Dedifferentiated amniotic fluid mesenchymal stem cell (primary cell): ENCODE measurements at regions not wholly inside any gene's neighbourhood (a gene's known extent, or its start where the extent isn't known, plus 50 kb on each side); places are given as distances from the start of the nearest gene placed in this dataset.

Source experiments
- DNase-seq: peaks from one replicate; pipeline ENCODE4 v3.0.0-alpha.2; 2016; ENCODE audit errors: extremely low spot score

- peak; percentile 24 for DNase-seq
These were observed 406.2 kb downstream of the MBD2 start for GRCh38 chr18:53817976-53818950.

- DNase-seq, result no peak
These were observed 424.3 kb downstream of the MBD2 start for GRCh38 chr18:53800171-53800570.

GRCh38 chr18:53799134-53799533 is 425.3 kb downstream of the MBD2 start:
- peak; percentile 67 for DNase-seq

GRCh38 chr18:53798516-53798915 is 426.0 kb downstream of the MBD2 start:
- DNase-seq, result no peak

- DNase-seq, result no peak
These were observed 426.4 kb downstream of the MBD2 start for GRCh38 chr18:53797998-53798495.

- peak; percentile 93 for DNase-seq
These were observed 428.3 kb downstream of the MBD2 start for GRCh38 chr18:53796040-53796729.

GRCh38 chr18:53795610-53796009 is 428.9 kb downstream of the MBD2 start:
- no peak for DNase-seq

GRCh38 chr18:53795061-53795460 is 429.4 kb downstream of the MBD2 start:
- DNase-seq, result no peak

GRCh38 chr18:53792762-53793161 is 431.7 kb downstream of the MBD2 start:
- DNase-seq, result no peak

- peak; percentile 68 for DNase-seq
These were observed 433.7 kb downstream of the MBD2 start for GRCh38 chr18:53790786-53791185.

- no peak for DNase-seq
These were observed 434.9 kb downstream of the MBD2 start for GRCh38 chr18:53789376-53790247.

- no peak for DNase-seq
These were observed 438.7 kb downstream of the MBD2 start for GRCh38 chr18:53785811-53786210.

- DNase-seq, result no peak
These were observed 440.2 kb downstream of the MBD2 start for GRCh38 chr18:53784253-53784652.

GRCh38 chr18:53780666-53781065 is 443.8 kb downstream of the MBD2 start:
- DNase-seq, result no peak

GRCh38 chr18:53772293-53772692 is 452.2 kb downstream of the MBD2 start:
- no peak for DNase-seq

GRCh38 chr18:53771664-53772063 is 452.8 kb downstream of the MBD2 start:
- DNase-seq, result no peak

GRCh38 chr18:53765211-53765610 is 459.3 kb downstream of the MBD2 start:
- DNase-seq, result no peak

- no peak for DNase-seq
These were observed 460.4 kb downstream of the MBD2 start for GRCh38 chr18:53764086-53764485.

- DNase-seq, result peak; percentile 34
These were observed 467.1 kb downstream of the MBD2 start for GRCh38 chr18:53757328-53757727.

- DNase-seq, result no peak
These were observed 467.9 kb downstream of the MBD2 start for GRCh38 chr18:53756610-53756972.

- DNase-seq, result no peak
These were observed 468.4 kb downstream of the MBD2 start for GRCh38 chr18:53755914-53756609.
